ENCODE measurements at regions not wholly inside any gene's neighbourhood (a gene's known extent, or its start where the extent isn't known, plus 50 kb on each side); places are given as distances from the start of the nearest gene placed in this dataset.

DNA sequence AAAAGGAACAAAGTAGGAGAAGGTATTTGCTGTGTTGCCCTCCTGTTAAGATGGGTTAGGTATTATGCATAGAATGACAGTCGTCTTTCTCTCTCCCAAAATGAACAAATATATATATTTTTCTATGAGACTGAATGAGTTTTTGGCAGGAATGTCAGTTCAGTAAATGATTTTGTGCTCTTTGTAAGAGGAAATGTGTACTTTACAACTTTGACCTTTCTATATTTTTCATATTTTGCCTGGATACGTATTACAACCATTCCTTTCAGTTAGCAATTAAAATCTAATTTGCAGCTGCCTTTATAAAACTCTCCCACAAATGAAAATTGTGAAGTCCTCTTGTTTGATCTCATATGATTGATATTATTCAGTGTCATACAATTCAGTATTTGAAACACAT is 336.6 kb upstream of the MEOX2 start:
- Histone ChIP-seq H3K4me1 (ENCODE audit: control insufficient read depth, insufficient read depth, low read length) (peaks cover 16% of the 10 kb centered on the region), H3K79me1 (ENCODE audit: low read depth in 1 of 2, low read length in 2 of 2) (no peaks in the 10 kb centered on the region), H2AFZ (replicated peaks; ENCODE audit: low read length, poor library complexity) (no peak overlapping the region), H3K4me2 (ENCODE audit: low read depth, low read length) (no peak overlapping the region), H2BK15ac (ENCODE audit: low read depth, low read length) (no peak overlapping the region), H3K9ac (ENCODE audit: low read depth, low read length) (no peak overlapping the region), H3K56ac (ENCODE audit: extremely low read depth, insufficient read depth, low read length) (no peak overlapping the region), H4K8ac (ENCODE audit: low read depth in 2 of 2, low read length in 2 of 2) (no peak overlapping the region), H4K5ac (ENCODE audit: low read depth, low read length) (no peak overlapping the region), H2BK20ac (ENCODE audit: low read depth, low read length) (no peak overlapping the region), H3K14ac (replicated peaks; ENCODE audit: low read depth, low read length) (no peak overlapping the region), H2AK5ac (ENCODE audit: low read depth, low read length) (no peak overlapping the region), H4K20me1 (ENCODE audit: insufficient read depth, low read length) (no peaks in the 10 kb centered on the region), H3K27me3 (ENCODE audit: control insufficient read depth, insufficient read depth, low read length) (no peaks in the 10 kb centered on the region), H3K9me3 (ENCODE audit: control insufficient read depth, insufficient read depth, low read length) (no peaks in the 10 kb centered on the region), H3K23ac (ENCODE audit: low read depth, low read length) (no peak overlapping the region), H3K9me1 (ENCODE audit: insufficient read depth, low read length) (peaks cover 6% of the 10 kb centered on the region), H3K18ac (ENCODE audit: low read depth, low read length) (no peak overlapping the region), H3K36me3 (ENCODE audit: control insufficient read depth, insufficient read depth, low read length) (no peaks in the 10 kb centered on the region), H3K4me3 (ENCODE audit: insufficient read depth, low read depth, low read length) (no peak overlapping the region), H4K91ac (ENCODE audit: insufficient read depth, low read depth, low read length) (no peak overlapping the region), H2AK9ac (replicated peaks; ENCODE audit: low read depth, low read length, poor library complexity) (no peak overlapping the region), H2BK5ac (ENCODE audit: low read depth, low read length, poor library complexity, severe bottlenecking) (no peak overlapping the region), H3K27ac (ENCODE audit: insufficient read depth, low read length) (no peak overlapping the region), H3K4ac (ENCODE audit: low read depth, low read length) (no peak overlapping the region), H2BK120ac (ENCODE audit: low read depth, low read length) (no peak overlapping the region)
- WGBS, 2 experiments (ENCODE audit: extremely low coverage in 2 of 2, insufficient read length in 1 of 2): no CpG with 5 or more reads among the region's 2 CpGs
- TF ChIP-seq NFE2L2 (IDR thresholded peaks at IDR 0.05; ENCODE audit: low read depth, low read length): no peak
- no peak for TF ChIP-seq MAZ (IDR thresholded peaks at IDR 0.05; ENCODE audit: borderline replicate concordance, low read depth, low read length)
- no peak for TF ChIP-seq RCOR1 (IDR thresholded peaks at IDR 0.05; ENCODE audit: insufficient replicate concordance, low read length)
- no peak for TF ChIP-seq MXI1 (IDR thresholded peaks at IDR 0.05; ENCODE audit: borderline replicate concordance, low read depth, low read length)
- TF ChIP-seq SMC3 (IDR thresholded peaks at IDR 0.05; ENCODE audit: low read depth, low read length): no peak
- TF ChIP-seq, protein P1, sequence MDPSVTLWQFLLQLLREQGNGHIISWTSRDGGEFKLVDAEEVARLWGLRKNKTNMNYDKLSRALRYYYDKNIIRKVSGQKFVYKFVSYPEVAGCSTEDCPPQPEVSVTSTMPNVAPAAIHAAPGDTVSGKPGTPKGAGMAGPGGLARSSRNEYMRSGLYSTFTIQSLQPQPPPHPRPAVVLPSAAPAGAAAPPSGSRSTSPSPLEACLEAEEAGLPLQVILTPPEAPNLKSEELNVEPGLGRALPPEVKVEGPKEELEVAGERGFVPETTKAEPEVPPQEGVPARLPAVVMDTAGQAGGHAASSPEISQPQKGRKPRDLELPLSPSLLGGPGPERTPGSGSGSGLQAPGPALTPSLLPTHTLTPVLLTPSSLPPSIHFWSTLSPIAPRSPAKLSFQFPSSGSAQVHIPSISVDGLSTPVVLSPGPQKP (IDR thresholded peaks at IDR 0.05; ENCODE audit: borderline replicate concordance, low read depth, low read length): no peak
- TF ChIP-seq CEBPB (IDR thresholded peaks at IDR 0.05; ENCODE audit: low read depth, low read length): no peak
- TF ChIP-seq POLR2A (IDR thresholded peaks at IDR 0.05; ENCODE audit: low read depth, low read length): no peak
- no peak for TF ChIP-seq USF2 (IDR thresholded peaks at IDR 0.05; ENCODE audit: low read depth, low read length)
- TF ChIP-seq BHLHE40 (IDR thresholded peaks at IDR 0.05; ENCODE audit: low read depth, low read length): no peak
- TF ChIP-seq RFX5 (IDR thresholded peaks at IDR 0.05; ENCODE audit: low read depth, low read length): no peak
- BruUV-seq (replicated peaks): no TSS peak
- DNase-seq: no peak
- in situ Hi-C loops (cut with MboI; ENCODE audit: low sequenced_read_pairs): no loop called here
- ChIA-PET POLR2A (ENCODE audit: unreplicated experiment) (no interaction called here), CTCF (no interaction called here)
- dilution Hi-C loops (cut with HindIII; ENCODE audit: low sequenced_read_pairs, unreplicated experiment): no loop called here
- intact Hi-C loops (cut with micrococcal nuclease): loop anchor here (5.0 kb wide), 1 partner anchor 46 kb away; no protein-coding TSS in a partner anchor
- no peak for ATAC-seq (ENCODE audit: low read depth)
